HEK293 (cell line): ENCODE measurements at regions not wholly inside any gene's neighbourhood (a gene's known extent, or its start where the extent isn't known, plus 50 kb on each side); places are given as distances from the start of the nearest gene placed in this dataset.

Experiments
- CTCF ChIP-seq: fragments of 450-650 bp; formaldehyde crosslinking; IDR thresholded peaks from 2 replicates; pipeline ENCODE4 v1.5.1; 2016; ENCODE audit warnings: missing biosample characterization, missing genetic modification characterization
- HIC1 ChIP-seq: fragments of 450-650 bp; formaldehyde crosslinking; IDR thresholded peaks from 2 replicates; pipeline ENCODE4 v1.5.1; 2016; ENCODE audit warnings: missing biosample characterization, missing genetic modification characterization
- YY1 ChIP-seq: fragments of 450-650 bp; formaldehyde crosslinking; IDR thresholded peaks from 2 replicates; pipeline ENCODE4 v1.5.1; 2018; ENCODE audit warnings: missing biosample characterization, missing genetic modification characterization
- ZNF223 ChIP-seq: fragments of 450-650 bp; formaldehyde crosslinking; IDR thresholded peaks from 2 replicates; pipeline ENCODE4 v1.5.1; 2016; ENCODE audit warnings: missing biosample characterization, missing genetic modification characterization
- ZNF274 ChIP-seq, 2 experiments: fragments of 200-500 bp in 1 of 2; fragments of 450-650 bp in 1 of 2; sonication (Bioruptor generic) in 1 of 2; formaldehyde crosslinking in 1 of 2; IDR thresholded peaks; 2 replicates each; pipeline versions ENCODE4 v1.5.1 to v1.6.1; 2014 to 2016; ENCODE audit warnings: borderline replicate concordance in 1 of 2, inconsistent platforms in 1 of 2, low read length in 1 of 2, missing biosample characterization in 1 of 2, missing genetic modification characterization in 1 of 2
- ZNF585B ChIP-seq: fragments of 450-650 bp; formaldehyde crosslinking; IDR thresholded peaks from 2 replicates; pipeline ENCODE4 v1.5.1; 2016; ENCODE audit warnings: missing biosample characterization, missing genetic modification characterization

GRCh38 chrX:142923201-142923600 lies 102.5 kb upstream of the SPANXN4 start:
- TF ChIP-seq ZNF585B (tag by site-specific recombination): no peak
- no peak for TF ChIP-seq CTCF (tag by site-specific recombination)
- no peak for TF ChIP-seq HIC1 (tag by site-specific recombination)
- no peak for TF ChIP-seq YY1 (tag by site-specific recombination)
- TF ChIP-seq ZNF274 (IDR thresholded peaks at IDR 0.05; ENCODE audit: low read length): no peak
- TF ChIP-seq ZNF274 (tag by site-specific recombination; IDR thresholded peaks at IDR 0.05; ENCODE audit: borderline replicate concordance): no peak
- no peak for TF ChIP-seq ZNF223 (tag by site-specific recombination)
